NCI-H146 treated with DMSO at 0.1 percent for 48 hours (cell line): ENCODE measurements at regions not wholly inside any gene's neighbourhood (a gene's known extent, or its start where the extent isn't known, plus 50 kb on each side); places are given as distances from the start of the nearest gene placed in this dataset.

ENCODE experiments used
- DNase-seq: peaks from one replicate; lab custom pipeline; 2025; ENCODE audit not compliant: unreplicated experiment; lab: John Stamatoyannopoulos, UW

- no peak for DNase-seq
These were observed 119.5 kb downstream of the MTX3 start for GRCh38 chr5:79871364-79872120.

DNA sequence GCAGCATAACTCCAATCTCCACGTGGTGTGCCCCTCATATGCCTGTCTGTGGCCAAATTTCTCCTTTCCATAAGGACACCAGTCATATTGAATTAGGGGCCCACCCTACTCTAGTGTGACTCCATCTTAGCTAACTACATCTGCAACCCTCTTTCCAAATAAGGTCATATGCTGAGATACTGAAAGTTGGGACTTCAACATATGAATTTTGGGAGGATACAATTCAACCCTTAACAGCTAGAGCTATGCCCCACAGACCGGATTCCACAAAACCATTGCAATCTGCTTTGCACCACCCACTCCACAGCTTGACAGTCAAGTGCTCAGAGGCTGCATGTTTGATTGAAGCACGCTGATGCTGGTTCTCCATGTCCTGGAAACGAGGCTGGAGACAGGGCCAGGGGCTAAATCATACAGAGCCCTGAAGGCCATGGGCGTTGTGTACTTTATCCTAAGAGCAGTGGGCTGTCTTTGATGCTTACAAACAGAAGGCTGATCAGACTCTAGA, 122.8 kb downstream of the MTX3 start:
- no peak for DNase-seq

DNA sequence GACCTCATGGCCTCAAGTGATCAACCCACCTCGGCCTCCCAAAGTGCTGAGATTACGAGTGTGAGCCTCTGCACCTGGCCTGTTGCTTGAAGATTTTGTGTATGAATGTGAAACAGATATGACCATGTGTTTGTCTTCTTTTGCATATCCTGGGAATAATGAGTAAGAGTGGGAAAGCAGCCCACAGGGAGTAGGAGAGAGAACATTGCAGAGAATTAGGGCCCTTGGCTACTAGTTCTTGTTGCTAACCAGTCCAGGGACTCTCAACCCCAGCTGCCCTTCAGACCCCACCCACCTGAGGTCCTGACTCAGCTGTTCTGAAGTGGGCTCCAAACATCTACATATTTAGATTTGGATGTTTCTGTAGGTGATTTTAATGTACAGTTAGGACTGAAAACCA, 125.5 kb downstream of the MTX3 start:
- no peak for DNase-seq

- DNase-seq, result no peak
These were observed 126.7 kb downstream of the MTX3 start for GRCh38 chr5:79864364-79864763.

- DNase-seq, result no peak
These were observed 131.5 kb downstream of the MTX3 start for GRCh38 chr5:79859588-79859987.

- DNase-seq, result no peak
These were observed 132.7 kb downstream of the MTX3 start for GRCh38 chr5:79858410-79858723.

GRCh38 chr5:79857714-79858409, 133.2 kb downstream of the MTX3 start:
- peak; percentile 26 for DNase-seq

GRCh38 chr5:79856456-79857055, 134.5 kb downstream of the MTX3 start:
- DNase-seq, result no peak

GRCh38 chr5:79853676-79854418, 137.2 kb downstream of the MTX3 start:
- DNase-seq, result no peak

GRCh38 chr5:79853028-79853427, 138.0 kb downstream of the MTX3 start:
- DNase-seq, result no peak

DNA sequence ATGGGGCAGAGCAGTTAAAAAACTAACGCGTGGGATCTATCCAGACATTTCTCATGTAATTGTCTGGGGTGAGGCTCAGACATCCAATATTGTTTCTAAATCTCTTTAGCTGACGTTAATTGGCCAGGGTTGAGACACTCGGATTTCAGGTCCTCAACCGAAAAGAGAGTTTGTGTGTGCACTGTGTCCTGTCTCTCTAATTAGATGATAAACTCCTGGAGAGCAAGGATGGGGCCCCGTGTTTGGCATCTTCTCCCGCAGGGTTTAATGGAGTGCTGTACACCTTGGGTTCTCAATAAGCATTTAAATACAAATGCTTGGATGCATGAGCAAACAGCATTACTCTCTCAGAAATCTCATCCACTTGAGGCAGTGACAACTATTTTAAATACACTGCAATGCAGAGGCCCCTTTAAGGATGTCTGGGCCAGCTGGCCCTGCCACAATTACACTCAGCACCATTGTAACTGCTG, 139.6 kb downstream of the MTX3 start:
- no peak for DNase-seq

GRCh38 chr5:79850941-79851340, 140.1 kb downstream of the MTX3 start:
- DNase-seq, result no peak

- DNase-seq, result no peak
These were observed 140.7 kb downstream of the MTX3 start for GRCh38 chr5:79850316-79850822.

- no peak for DNase-seq
These were observed 141.4 kb downstream of the MTX3 start for GRCh38 chr5:79849486-79850315.
